ENCODE measurements at regions not wholly inside any gene's neighbourhood (a gene's known extent, or its start where the extent isn't known, plus 50 kb on each side); places are given as distances from the start of the nearest gene placed in this dataset.

- DNase-seq (ENCODE audit: low read depth, low spot score) = no peak
Measured at GRCh38 chr3:161555320-161555719, 58.7 kb downstream of the OTOL1 start.

DNA sequence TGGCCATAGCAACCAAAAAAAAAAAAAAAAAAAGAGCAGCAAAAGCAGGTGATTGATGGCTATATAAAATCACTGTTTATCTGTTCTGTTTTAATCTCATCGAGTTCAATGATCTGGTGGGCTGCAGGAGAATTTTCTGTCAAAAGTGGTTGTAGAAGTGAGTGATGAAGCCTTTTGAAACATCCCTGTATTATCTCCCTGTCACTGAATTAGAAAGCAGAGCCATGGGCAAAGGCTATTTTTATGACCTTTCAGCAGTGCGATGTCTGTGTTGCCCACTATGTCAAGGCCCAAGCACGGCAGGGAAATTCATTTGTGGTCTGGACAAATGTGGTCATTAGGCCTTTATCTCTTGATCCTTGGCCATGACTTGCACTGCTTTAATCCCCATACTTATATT lies 59.9 kb downstream of the OTOL1 start:
- no peak for DNase-seq (ENCODE audit: low read depth, low spot score)

DNA sequence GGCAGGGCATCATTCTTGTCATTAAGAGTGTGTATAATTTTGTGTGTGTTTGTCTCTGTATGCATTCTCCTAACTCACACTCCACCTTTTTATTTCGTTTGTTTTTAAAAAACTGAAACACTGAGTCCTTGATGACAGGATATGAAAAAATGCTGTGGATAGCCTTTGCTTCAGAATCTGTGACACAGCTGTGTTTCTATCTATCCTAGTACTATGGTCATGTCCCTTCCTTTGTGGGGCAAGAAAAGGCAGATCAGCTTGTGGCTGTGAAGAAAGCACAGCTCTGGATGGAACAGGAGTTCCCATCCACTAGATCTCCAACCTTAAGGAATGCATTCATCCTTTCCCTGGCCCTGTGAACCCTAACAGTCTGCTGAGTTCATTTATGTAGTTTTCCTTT lies 60.3 kb downstream of the OTOL1 start:
- DNase-seq (ENCODE audit: low read depth, low spot score) = no peak

GRCh38 chr3:161557445-161558150 lies 61.0 kb downstream of the OTOL1 start:
- no peak for DNase-seq (ENCODE audit: low read depth, low spot score)

DNA sequence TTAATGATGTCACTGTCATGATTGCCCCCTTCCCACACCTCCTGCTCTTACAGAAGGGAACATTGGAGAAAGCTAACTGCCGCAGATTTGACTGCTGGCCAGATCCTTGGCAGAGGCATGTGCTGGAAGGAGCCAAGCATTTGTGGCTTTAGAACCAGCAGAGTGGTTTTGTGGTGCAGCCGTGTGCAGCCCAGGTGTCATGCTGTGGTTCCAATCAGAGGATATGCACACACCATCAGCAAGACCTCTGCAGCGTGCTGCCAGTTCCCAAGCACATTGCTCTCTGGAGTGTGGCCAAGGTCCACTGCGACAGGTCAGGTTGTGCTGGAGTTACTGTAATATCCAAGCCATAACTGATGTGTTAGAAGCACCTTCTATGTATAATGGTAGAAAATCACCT lies 61.6 kb downstream of the OTOL1 start:
- no peak for DNase-seq (ENCODE audit: low read depth, low spot score)

DNA sequence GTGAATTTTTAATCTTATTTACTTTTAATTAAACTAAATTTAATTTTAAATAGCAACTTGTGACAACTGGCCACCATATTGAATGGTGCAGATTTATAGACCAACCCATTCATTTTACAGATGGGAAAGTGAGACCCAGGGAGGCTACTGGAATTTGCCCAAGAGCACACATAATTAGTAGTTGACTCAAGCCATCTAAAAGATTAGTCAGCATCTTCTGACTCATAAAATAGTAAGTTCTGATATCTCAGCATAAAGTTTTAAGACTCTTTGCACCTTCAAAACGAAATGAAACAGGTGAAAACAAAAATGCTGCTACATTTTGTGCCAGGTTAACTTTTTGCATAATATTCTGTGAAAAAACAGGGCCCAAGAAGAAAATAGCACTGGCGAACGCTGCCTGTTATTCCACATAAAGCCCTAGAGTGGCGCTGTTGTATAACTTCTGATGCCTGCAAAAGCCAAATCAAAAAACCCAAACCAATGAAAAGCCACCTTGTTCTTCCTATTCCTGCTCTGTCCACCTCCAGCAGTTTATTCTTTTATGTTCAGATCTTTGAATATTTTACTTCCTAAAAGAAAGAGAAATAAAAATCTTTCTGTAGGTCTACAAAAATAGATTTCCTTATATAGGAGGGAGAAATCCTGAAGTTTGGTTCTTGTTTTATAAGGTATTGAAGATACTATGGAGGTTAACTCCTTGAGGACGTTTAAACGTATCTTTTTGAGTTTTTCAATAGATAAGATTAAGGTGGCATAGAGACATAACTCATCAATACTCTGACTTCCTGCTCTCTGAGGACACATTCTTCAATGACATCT lies 62.8 kb downstream of the OTOL1 start:
- peak; percentile 12 for DNase-seq (ENCODE audit: low read depth, low spot score)

GRCh38 chr3:161560008-161560637 lies 63.5 kb downstream of the OTOL1 start:
- DNase-seq (ENCODE audit: low read depth, low spot score) = peak; percentile 10

GRCh38 chr3:161567577-161568361 lies 71.2 kb downstream of the OTOL1 start:
- DNase-seq (ENCODE audit: low read depth, low spot score) = peak; percentile 12

- no peak for DNase-seq (ENCODE audit: low read depth, low spot score)
Measured at GRCh38 chr3:161568671-161569070, 72.1 kb downstream of the OTOL1 start.

- DNase-seq (ENCODE audit: low read depth, low spot score) = no peak
Measured at GRCh38 chr3:161571951-161572350, 75.3 kb downstream of the OTOL1 start.

GRCh38 chr3:161573136-161573535 lies 76.5 kb downstream of the OTOL1 start:
- DNase-seq (ENCODE audit: low read depth, low spot score) = no peak

DNA sequence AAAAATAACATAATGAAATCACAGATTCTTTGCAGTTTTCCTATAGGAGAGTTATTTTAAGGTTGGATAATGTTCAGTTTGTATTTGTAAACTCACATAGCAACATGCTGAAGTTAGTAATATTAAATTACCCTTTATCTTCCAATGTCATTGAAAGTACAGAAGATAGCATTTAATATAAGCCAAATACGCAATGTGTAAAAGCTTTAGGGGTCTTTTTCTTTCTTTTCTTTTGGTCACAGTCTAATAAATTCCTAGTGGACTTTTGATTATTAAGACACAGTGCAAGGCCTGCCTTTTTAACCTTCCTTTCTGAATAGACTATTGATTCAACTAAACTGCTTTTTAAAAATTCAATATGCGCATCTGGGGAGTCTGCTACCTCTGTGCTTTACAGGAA lies 79.3 kb downstream of the OTOL1 start:
- DNase-seq (ENCODE audit: low read depth, low spot score) = no peak

DNA sequence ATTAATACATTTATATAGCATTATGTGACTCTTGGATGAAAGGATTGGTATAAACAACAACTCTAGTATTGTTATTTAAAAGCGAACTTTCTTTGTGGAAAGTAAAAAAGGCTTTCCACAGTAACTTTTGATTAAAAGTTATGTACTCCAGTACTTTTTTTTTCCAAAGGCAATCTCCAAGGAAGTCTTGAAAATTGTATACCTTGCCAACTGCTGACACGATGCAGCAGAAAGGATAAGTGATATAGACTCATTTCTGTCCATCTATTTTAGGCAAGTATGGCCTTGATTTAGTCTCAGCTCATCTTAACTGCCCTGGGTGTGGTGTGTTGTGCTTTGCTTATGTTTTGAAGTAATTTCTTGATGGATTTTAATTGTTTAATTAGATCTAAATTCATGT lies 79.7 kb downstream of the OTOL1 start:
- no peak for DNase-seq (ENCODE audit: low read depth, low spot score)

GRCh38 chr3:161576714-161577510 lies 80.3 kb downstream of the OTOL1 start:
- no peak for DNase-seq (ENCODE audit: low read depth, low spot score)

DNA sequence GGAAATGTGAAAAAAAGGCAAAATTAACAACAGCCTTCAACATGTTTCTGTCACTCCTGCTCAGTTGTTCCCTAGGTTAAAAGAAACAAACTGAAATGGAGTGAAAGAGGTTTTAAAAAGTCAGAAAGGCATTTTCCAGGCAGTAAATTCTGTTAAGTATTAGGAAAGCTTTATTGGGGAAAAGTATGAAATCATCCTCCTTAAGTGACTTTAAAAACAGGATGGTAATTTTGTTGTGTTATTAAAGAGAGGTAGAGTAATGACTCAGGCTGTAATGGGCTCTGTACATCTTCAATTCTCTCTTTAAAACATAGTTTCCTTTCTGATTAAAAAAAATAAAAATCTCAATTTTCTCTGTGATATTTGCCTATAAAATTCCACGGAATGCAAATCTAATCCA lies 81.1 kb downstream of the OTOL1 start:
- no peak for DNase-seq (ENCODE audit: low read depth, low spot score)

- DNase-seq (ENCODE audit: low read depth, low spot score) = no peak
Measured at GRCh38 chr3:161579395-161580126, 83.0 kb downstream of the OTOL1 start.

DNA sequence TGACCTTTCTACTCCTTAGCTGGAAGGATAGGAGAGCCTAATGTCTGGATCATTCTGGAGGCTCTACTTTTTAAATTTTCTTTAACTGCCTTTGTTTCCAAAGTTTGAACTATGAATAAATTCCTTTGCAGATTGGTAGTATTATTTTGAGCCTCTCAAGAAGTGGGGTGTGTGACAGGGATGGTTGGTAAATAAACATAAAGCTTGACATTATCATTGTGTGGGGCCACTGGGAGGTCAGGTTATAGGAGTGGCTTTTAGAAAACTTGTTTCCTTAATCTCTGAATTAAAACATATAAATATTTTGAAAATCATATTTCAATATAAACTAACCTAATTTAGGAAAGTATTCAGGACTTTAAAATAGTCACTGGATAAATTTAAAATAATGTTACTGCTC lies 89.3 kb downstream of the OTOL1 start:
- no peak for DNase-seq (ENCODE audit: low read depth, low spot score)

- no peak for DNase-seq (ENCODE audit: low read depth, low spot score)
Measured at GRCh38 chr3:161586556-161587235, 90.1 kb downstream of the OTOL1 start.

DNA sequence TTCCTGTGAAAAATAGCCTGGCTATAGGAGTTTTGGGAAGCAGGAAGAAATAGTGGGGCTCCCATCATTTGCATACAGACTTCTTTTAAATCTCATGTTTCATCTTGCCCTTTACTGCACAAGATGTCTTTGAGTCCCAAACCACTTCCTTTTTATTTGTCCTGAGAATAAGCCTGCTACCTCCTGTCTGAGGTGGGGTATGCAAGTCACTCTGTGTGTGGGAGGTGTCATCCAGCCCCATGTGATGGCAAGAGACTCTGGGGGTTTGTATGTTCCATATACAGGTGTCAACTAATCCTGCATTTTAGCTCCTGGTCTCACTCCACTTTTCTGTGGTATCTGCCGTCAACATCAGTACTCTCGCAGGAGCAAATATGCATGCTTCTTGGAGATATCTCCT lies 102.0 kb downstream of the OTOL1 start:
- no peak for DNase-seq (ENCODE audit: low read depth, low spot score)

GRCh38 chr3:161599697-161600096 lies 103.1 kb downstream of the OTOL1 start:
- DNase-seq (ENCODE audit: low read depth, low spot score) = no peak

All from smooth muscle cell of the brain vasculature (primary cell).